Endothelial cell of umbilical vein (primary cell): ENCODE measurements at regions not wholly inside any gene's neighbourhood (a gene's known extent, or its start where the extent isn't known, plus 50 kb on each side); places are given as distances from the start of the nearest gene placed in this dataset.
"Not testable (repeated sequence)": the region's sequence is repeated elsewhere in the genome, so short reads cannot be mapped to it uniquely, and the experiment has no call there.

Experiments used
- BruUV-seq: library from RNA; stranded (reverse); fragments of 400-500 nt; replicated peaks from 2 replicates; lab custom pipeline; 2021; lab: Mats Ljungman, UMichigan
- CTCF ChIA-PET: fragments of 300-600, 350-600 bp; sonication (Branson Sonifier 250); formaldehyde crosslinking; loops from one replicate; lab custom pipeline; 2021; ENCODE audit warnings: antibody characterized with exemption, inconsistent platforms; lab: Charles Lee
- POLR2A ChIA-PET: fragments of 300-600, 350-600 bp; sonication (Branson Sonifier 250); formaldehyde crosslinking; loops from one replicate; lab custom pipeline; 2021; ENCODE audit warnings: antibody characterized with exemption, inconsistent platforms; lab: Charles Lee
- DNase-seq: peaks from one replicate; pipeline ENCODE4 v3.0.0-alpha.2; 2011; ENCODE audit warnings: low read depth, low spot score
- FAIRE-seq: peaks from 2 replicates; lab custom pipeline; 2011; peaks lifted over from hg19 to GRCh38; lab: Jason Lieb, UNC
- H2AFZ ChIP-seq: 2 replicates; pipeline ENCODE4 v1.6.0; 2012; ENCODE audit warnings: low read depth, low read length, control low read depth, inconsistent platforms
- H3K27ac ChIP-seq: 2 replicates; pipeline ENCODE4 v1.5.1; 2011; ENCODE audit warnings: low read depth, mild to moderate bottlenecking, control low read depth, low read length, moderate library complexity; ENCODE audit not compliant: insufficient read depth
- H3K27me3 ChIP-seq, 2 experiments: 2 replicates each; pipeline versions ENCODE4 v1.6.0 to v1.6.1; 2011; ENCODE audit warnings: low read length in 2 of 2, mixed read lengths in 1 of 2; ENCODE audit not compliant: control insufficient read depth in 2 of 2, insufficient read depth in 2 of 2
- H3K36me3 ChIP-seq, 2 experiments: 2 replicates in 1 of 2; 3 replicates in 1 of 2; pipeline ENCODE4 v1.5.1; 2011; ENCODE audit warnings: low read length in 2 of 2, mild to moderate bottlenecking in 1 of 2, moderate library complexity in 1 of 2; ENCODE audit not compliant: control insufficient read depth in 2 of 2, insufficient read depth in 2 of 2; ENCODE audit errors: extremely low read depth in 1 of 2
- H3K4me1 ChIP-seq: 3 replicates; pipeline ENCODE4 v1.5.1; 2011; ENCODE audit warnings: mild to moderate bottlenecking, low read length; ENCODE audit not compliant: control insufficient read depth, insufficient read depth; ENCODE audit errors: extremely low read depth
- H3K4me2 ChIP-seq: 2 replicates; pipeline ENCODE4 v1.6.1; 2011; ENCODE audit warnings: low read length, control low read depth, mixed read lengths; ENCODE audit not compliant: insufficient read depth
- H3K4me3 ChIP-seq, 3 experiments: fragments of 200-600 bp in 1 of 3; sonication (generic), shearing (Covaris generic) in 1 of 3; replicated peaks in 1 of 3; 2 replicates each; pipeline ENCODE4 v1.5.1; 2011 to 2016; ENCODE audit warnings: control low read depth in 3 of 3, low read length in 3 of 3, mild to moderate bottlenecking in 2 of 3, inconsistent platforms in 1 of 3, low read depth in 1 of 3, moderate library complexity in 1 of 3; ENCODE audit not compliant: insufficient read depth in 1 of 3
- H3K79me2 ChIP-seq: 2 replicates; pipeline ENCODE4 v1.6.0; 2012; ENCODE audit warnings: low read length, inconsistent platforms; ENCODE audit not compliant: control insufficient read depth, insufficient read depth
- H3K9ac ChIP-seq: replicated peaks from 2 replicates; pipeline ENCODE3; 2011; ENCODE audit warnings: low read length, control low read depth; ENCODE audit not compliant: insufficient read depth; ENCODE audit errors: extremely low read depth
- H3K9me1 ChIP-seq: replicated peaks from 3 replicates; pipeline ENCODE4 v1.6.0; 2011; ENCODE audit warnings: mild to moderate bottlenecking, low read length; ENCODE audit not compliant: control insufficient read depth, insufficient read depth; ENCODE audit errors: extremely low read depth
- H3K9me3 ChIP-seq: replicated peaks from 2 replicates; pipeline ENCODE4 v1.5.1; 2012; ENCODE audit warnings: low read length, inconsistent platforms; ENCODE audit not compliant: control insufficient read depth, insufficient read depth
- H4K20me1 ChIP-seq: replicated peaks from 2 replicates; pipeline ENCODE3; 2011; ENCODE audit warnings: mild to moderate bottlenecking, low read length; ENCODE audit not compliant: control insufficient read depth, insufficient read depth; ENCODE audit errors: extremely low read depth
- CTCF ChIP-seq, 2 donors: IDR thresholded peaks; 1 replicate in 1 of 2; 2 replicates in 1 of 2; pipeline ENCODE4 v1.5.1; 2011; ENCODE audit warnings: low read length in 2 of 2, mild to moderate bottlenecking in 2 of 2, moderate library complexity in 2 of 2, control low read depth in 1 of 2, inconsistent platforms in 1 of 2, low read depth in 1 of 2; ENCODE audit not compliant: insufficient read depth in 1 of 2; ENCODE audit errors: extremely low read depth in 1 of 2
- EZH2 ChIP-seq: IDR thresholded peaks from 2 replicates; pipeline ENCODE4 v1.6.1; 2012; ENCODE audit warnings: borderline replicate concordance, low read depth, mild to moderate bottlenecking, moderate library complexity, low read length, inconsistent platforms; ENCODE audit not compliant: severe bottlenecking
- FOS ChIP-seq: IDR thresholded peaks from 2 replicates; pipeline ENCODE4 v1.6.1; 2011; ENCODE audit warnings: mild to moderate bottlenecking, low read length, moderate library complexity, borderline replicate concordance; ENCODE audit not compliant: insufficient read depth
- GATA2 ChIP-seq: IDR thresholded peaks from 2 replicates; pipeline ENCODE4 v1.7.0; 2011; ENCODE audit warnings: low read depth, mild to moderate bottlenecking, moderate library complexity, mixed read lengths, low read length; ENCODE audit not compliant: insufficient read length, insufficient read depth
- JUN ChIP-seq: IDR thresholded peaks from 2 replicates; pipeline ENCODE4 v1.6.1; 2011; ENCODE audit warnings: borderline replicate concordance, low read depth; ENCODE audit not compliant: insufficient read length, insufficient read depth
- MAX ChIP-seq: IDR thresholded peaks from 2 replicates; pipeline ENCODE4 v1.6.1; 2011; ENCODE audit not compliant: insufficient read depth, insufficient read length
- MYC ChIP-seq: IDR thresholded peaks from one replicate; pipeline ENCODE4 v1.6.1; 2011; ENCODE audit warnings: mild to moderate bottlenecking, low read depth, low read length
- POLR2A ChIP-seq: IDR thresholded peaks from 2 replicates; pipeline ENCODE4 v1.6.1; 2012; ENCODE audit warnings: low read depth, mild to moderate bottlenecking, control low read depth, low read length
- POLR2AphosphoS5 ChIP-seq: IDR thresholded peaks from 2 replicates; pipeline ENCODE4 v1.6.1; 2012; ENCODE audit warnings: low read depth, mild to moderate bottlenecking, control low read depth, low read length, moderate library complexity; ENCODE audit not compliant: insufficient read depth
- dilution Hi-C: fragments of 300-500 bp; cut with MboI; formaldehyde crosslinking; loops from one replicate; pipeline ENCODE4 v1.15.0; 2019; ENCODE audit warnings: low sequenced_read_pairs; ENCODE audit not compliant: extremely low pct_ligation_motif_present
- intact Hi-C: fragments of 100-400 bp; cut with micrococcal nuclease; formaldehyde crosslinking; loops from one replicate; pipeline ENCODE4 v1.10.0; 2022

GRCh38 chrY:16157801-16158200, 1633.5 kb downstream of the NLGN4Y start:
- Histone ChIP-seq H3K4me2 (no peak overlapping the region), H3K9me1 (no peaks in the 10 kb centered on the region), H3K9me3 (no peaks in the 10 kb centered on the region), H2AFZ (no peak overlapping the region), H3K79me2 (no peaks in the 10 kb centered on the region), H3K27ac (no peak overlapping the region), H3K36me3 (no peaks in the 10 kb centered on the region), H3K4me1 (no peaks in the 10 kb centered on the region), H3K27me3 (no peaks in the 10 kb centered on the region), H3K9ac (no peak overlapping the region), H3K4me3 (no peak overlapping the region), H4K20me1 (no peaks in the 10 kb centered on the region)
- ChIA-PET CTCF (no interaction called here), POLR2A (no interaction called here)
- dilution Hi-C loops = no loop called here
- intact Hi-C loops = no loop called here
- TF ChIP-seq FOS (no peak), POLR2AphosphoS5 (no peak), GATA2 (no peak), POLR2A (no peak), MYC (no peak), MAX (no peak), EZH2 (no peak), CTCF (IDR thresholded peaks at IDR 0.05; ENCODE audit: extremely low read depth in 1 of 2, insufficient read depth in 1 of 2, low read depth in 1 of 2, low read length in 2 of 2) (no peak), JUN (no peak)
- no TSS peak for BruUV-seq
- DNase-seq = no peak
- FAIRE-seq = no peak

GRCh38 chrY:16175740-16176139, 1651.4 kb downstream of the NLGN4Y start:
- H2AFZ ChIP-seq, H3K27me3 ChIP-seq, FAIRE-seq, H3K9me1 ChIP-seq, H3K9ac ChIP-seq, H3K4me1 ChIP-seq, intact Hi-C loops, POLR2A ChIA-PET, H3K9me3 ChIP-seq, H3K79me2 ChIP-seq, dilution Hi-C loops, BruUV-seq, CTCF ChIA-PET, H3K36me3 ChIP-seq, H3K27ac ChIP-seq, H4K20me1 ChIP-seq, H3K4me3 ChIP-seq, DNase-seq, H3K4me2 ChIP-seq: not testable (repeated sequence)

GRCh38 chrY:16205482-16205881, 1674.5 kb downstream of the CDY2B start:
- H3K36me3 ChIP-seq, H4K20me1 ChIP-seq, H3K27me3 ChIP-seq, H2AFZ ChIP-seq, H3K4me2 ChIP-seq, H3K9me3 ChIP-seq, FAIRE-seq, H3K9ac ChIP-seq, CTCF ChIA-PET, H3K27ac ChIP-seq, DNase-seq, H3K4me3 ChIP-seq, intact Hi-C loops, dilution Hi-C loops, BruUV-seq, POLR2A ChIA-PET, H3K79me2 ChIP-seq, H3K4me1 ChIP-seq, H3K9me1 ChIP-seq: not testable (repeated sequence)
